ENCODE measurements at regions not wholly inside any gene's neighbourhood (a gene's known extent, or its start where the extent isn't known, plus 50 kb on each side); places are given as distances from the start of the nearest gene placed in this dataset.

- DNase-seq (ENCODE audit: low spot score) = no peak
- in situ Hi-C loops (cut with MboI; ENCODE audit: low pct_unique_long_range_greater_than_20kb, low sequenced_read_pairs, unreplicated experiment) = no loop called here
- no peak for TF ChIP-seq CTCF (IDR thresholded peaks at IDR 0.05; ENCODE audit: extremely low read depth, insufficient read depth, missing control alignments)
These were observed 339.9 kb upstream of the ADARB2 start for GRCh38 chr10:2077231-2077630.

GRCh38 chr10:2076528-2076927 is 339.2 kb upstream of the ADARB2 start:
- in situ Hi-C loops (cut with MboI; ENCODE audit: low pct_unique_long_range_greater_than_20kb, low sequenced_read_pairs, unreplicated experiment) = no loop called here
- no peak for DNase-seq (ENCODE audit: low spot score)
- TF ChIP-seq CTCF (IDR thresholded peaks at IDR 0.05; ENCODE audit: extremely low read depth, insufficient read depth, missing control alignments) = no peak

- in situ Hi-C loops (cut with MboI; ENCODE audit: low pct_unique_long_range_greater_than_20kb, low sequenced_read_pairs, unreplicated experiment) = no loop called here
- DNase-seq (ENCODE audit: low spot score) = no peak
- TF ChIP-seq CTCF (IDR thresholded peaks at IDR 0.05; ENCODE audit: extremely low read depth, insufficient read depth, missing control alignments) = no peak
These were observed 329.7 kb upstream of the ADARB2 start for GRCh38 chr10:2067015-2067414.

GRCh38 chr10:2054728-2055127 is 317.4 kb upstream of the ADARB2 start:
- in situ Hi-C loops (cut with MboI; ENCODE audit: low pct_unique_long_range_greater_than_20kb, low sequenced_read_pairs, unreplicated experiment) = no loop called here
- no peak for TF ChIP-seq CTCF (IDR thresholded peaks at IDR 0.05; ENCODE audit: extremely low read depth, insufficient read depth, missing control alignments)
- no peak for DNase-seq (ENCODE audit: low spot score)

- DNase-seq (ENCODE audit: low spot score) = no peak
- in situ Hi-C loops (cut with MboI; ENCODE audit: low pct_unique_long_range_greater_than_20kb, low sequenced_read_pairs, unreplicated experiment) = no loop called here
- no peak for TF ChIP-seq CTCF (IDR thresholded peaks at IDR 0.05; ENCODE audit: extremely low read depth, insufficient read depth, missing control alignments)
These were observed 316.5 kb upstream of the ADARB2 start for GRCh38 chr10:2053805-2054204.

GRCh38 chr10:2051108-2051507 is 313.8 kb upstream of the ADARB2 start:
- no peak for DNase-seq (ENCODE audit: low spot score)
- no peak for TF ChIP-seq CTCF (IDR thresholded peaks at IDR 0.05; ENCODE audit: extremely low read depth, insufficient read depth, missing control alignments)
- in situ Hi-C loops (cut with MboI; ENCODE audit: low pct_unique_long_range_greater_than_20kb, low sequenced_read_pairs, unreplicated experiment) = no loop called here

- no peak for DNase-seq (ENCODE audit: low spot score)
- in situ Hi-C loops (cut with MboI; ENCODE audit: low pct_unique_long_range_greater_than_20kb, low sequenced_read_pairs, unreplicated experiment) = no loop called here
- TF ChIP-seq CTCF (IDR thresholded peaks at IDR 0.05; ENCODE audit: extremely low read depth, insufficient read depth, missing control alignments) = no peak
These were observed 312.2 kb upstream of the ADARB2 start for GRCh38 chr10:2049560-2049959.

Measured in GM13977 (cell line).